B cell (primary cell): ENCODE measurements at regions not wholly inside any gene's neighbourhood (a gene's known extent, or its start where the extent isn't known, plus 50 kb on each side); places are given as distances from the start of the nearest gene placed in this dataset.

Experiments used
- ATAC-seq: fragments of 200-7000 bp; cut with Tn5 transposase; one replicate; pipeline ENCODE4 v1.10.0; 2021; ENCODE audit warnings: low read depth, mild to moderate bottlenecking, moderate number of reproducible peaks, moderate library complexity
- CTCF ChIA-PET: fragments of 350-600 bp; sonication (Branson Sonifier 250); formaldehyde crosslinking; loops from one replicate; lab custom pipeline; 2021; ENCODE audit warnings: antibody characterized with exemption, inconsistent platforms; lab: Charles Lee
- POLR2A ChIA-PET: fragments of 350-600 bp; sonication (Branson Sonifier 250); formaldehyde crosslinking; loops from one replicate; lab custom pipeline; 2021; ENCODE audit warnings: antibody characterized with exemption; lab: Charles Lee
- DNase-seq: peaks from one replicate; pipeline ENCODE4 v3.0.0; 2013
- H2AFZ ChIP-seq: 2 replicates; pipeline ENCODE4 v1.6.1; 2012; ENCODE audit warnings: mild to moderate bottlenecking, low read depth, low read length; ENCODE audit not compliant: insufficient read depth, poor library complexity, severe bottlenecking
- H3K27ac ChIP-seq, 2 donors: 1 replicate in 1 of 2; 2 replicates in 1 of 2; pipeline ENCODE4 v1.5.1; 2012 to 2013; ENCODE audit warnings: low read length in 2 of 2, mild to moderate bottlenecking in 2 of 2, moderate library complexity in 1 of 2
- H3K27me3 ChIP-seq, 4 experiments: fragments of 200-600 bp in 1 of 4; sonication (generic) in 1 of 4; replicated peaks in 1 of 4; 1 replicate in 2 of 4; 2 replicates in 2 of 4; pipeline versions ENCODE4 v1.6.1 to v1.7.0; 2013 to 2016; ENCODE audit warnings: low read length in 3 of 4, mild to moderate bottlenecking in 2 of 4, mixed read lengths in 1 of 4, moderate library complexity in 1 of 4; ENCODE audit not compliant: insufficient read depth in 4 of 4, control insufficient read depth in 3 of 4; ENCODE audit errors: control extremely low read depth in 1 of 4
- H3K36me3 ChIP-seq, 2 experiments: replicated peaks in 1 of 2; 1 replicate in 1 of 2; 2 replicates in 1 of 2; pipeline versions ENCODE4 v1.6.1 to v1.7.1; 2013; ENCODE audit warnings: low read length in 1 of 2; ENCODE audit not compliant: insufficient read depth in 2 of 2, control insufficient read depth in 1 of 2; ENCODE audit errors: control extremely low read depth in 1 of 2, extremely low read depth in 1 of 2
- H3K4me1 ChIP-seq, 2 donors: fragments of 200-600 bp in 1 of 2; sonication (generic) in 1 of 2; 1 replicate in 1 of 2; 2 replicates in 1 of 2; pipeline versions ENCODE4 v1.5.1 to v1.6.1; 2013 to 2017; ENCODE audit warnings: low read length in 2 of 2; ENCODE audit not compliant: control insufficient read depth in 2 of 2, insufficient read depth in 2 of 2
- H3K4me2 ChIP-seq: replicated peaks from 2 replicates; pipeline ENCODE3; 2012; ENCODE audit warnings: mild to moderate bottlenecking, low read depth, low read length; ENCODE audit not compliant: poor library complexity, severe bottlenecking
- H3K4me3 ChIP-seq, 5 experiments: fragments of 200-600 bp in 1 of 5; sonication (generic) in 1 of 5; 1 replicate in 3 of 5; 2 replicates in 2 of 5; pipeline versions ENCODE4 v1.5.1 to v1.7.0; 2011 to 2016; ENCODE audit warnings: low read length in 4 of 5, mild to moderate bottlenecking in 4 of 5, low read depth in 2 of 5, control low read depth in 1 of 5, moderate library complexity in 1 of 5; ENCODE audit not compliant: insufficient read depth in 1 of 5; ENCODE audit errors: control extremely low read depth in 1 of 5, extremely low read depth in 1 of 5
- H3K79me2 ChIP-seq: fragments of 200-600 bp; sonication (generic); one replicate; pipeline ENCODE4 v1.6.0; 2016; ENCODE audit warnings: low read length; ENCODE audit not compliant: control insufficient read depth, insufficient read depth
- H3K9ac ChIP-seq: fragments of 200-600 bp; sonication (generic); 2 replicates; pipeline ENCODE4 v1.6.1; 2017; ENCODE audit warnings: mild to moderate bottlenecking, low read length, moderate library complexity
- H3K9me3 ChIP-seq, 3 donors: one replicate each; pipeline versions ENCODE4 v1.6.1 to v1.7.1; 2013; ENCODE audit warnings: low read length in 2 of 3; ENCODE audit not compliant: control insufficient read depth in 2 of 3, insufficient read depth in 1 of 3; ENCODE audit errors: control extremely low read depth in 1 of 3
- H4K20me1 ChIP-seq: 2 replicates; pipeline ENCODE4 v1.6.0; 2012; ENCODE audit warnings: mild to moderate bottlenecking, low read length; ENCODE audit not compliant: insufficient read depth, control insufficient read depth, poor library complexity, severe bottlenecking
- H3K27ac Mint-ChIP-seq: one replicate; pipeline ENCODE4 v1.8.0; 2021; ENCODE audit warnings: mixed read lengths
- H3K27me3 Mint-ChIP-seq: one replicate; pipeline ENCODE4 v1.8.0; 2021; ENCODE audit warnings: mixed read lengths
- H3K4me1 Mint-ChIP-seq: one replicate; pipeline ENCODE4 v1.8.0; 2021; ENCODE audit warnings: mixed read lengths
- H3K4me3 Mint-ChIP-seq: one replicate; pipeline ENCODE4 v1.8.0; 2021; ENCODE audit warnings: mixed read lengths
- H3K9me3 Mint-ChIP-seq: one replicate; pipeline ENCODE4 v1.8.0; 2022; ENCODE audit warnings: mixed read lengths; ENCODE audit not compliant: insufficient read depth
- CTCF ChIP-seq: fragments of 200-600 bp; IDR thresholded peaks from one replicate; pipeline ENCODE4 v1.8.0; 2022; ENCODE audit warnings: antibody characterized with exemption, mild to moderate bottlenecking
- EZH2 ChIP-seq: IDR thresholded peaks from 2 replicates; pipeline ENCODE4 v1.6.1; 2012; ENCODE audit warnings: borderline replicate concordance, low read depth, mild to moderate bottlenecking, moderate library complexity, low read length; ENCODE audit not compliant: insufficient read depth, poor library complexity, severe bottlenecking
- WGBS: methylation state at CpG from one replicate; pipeline ENCODE4 v1.1.5; 2013; ENCODE audit warnings: missing lambda C conversion rate; ENCODE audit not compliant: insufficient coverage; 5-methylcytosine and 5-hydroxymethylcytosine counted together
- intact Hi-C: fragments of 100-400 bp; cut with micrococcal nuclease; formaldehyde crosslinking; loops from one replicate; pipeline ENCODE4 v1.10.0; 2022

DNA sequence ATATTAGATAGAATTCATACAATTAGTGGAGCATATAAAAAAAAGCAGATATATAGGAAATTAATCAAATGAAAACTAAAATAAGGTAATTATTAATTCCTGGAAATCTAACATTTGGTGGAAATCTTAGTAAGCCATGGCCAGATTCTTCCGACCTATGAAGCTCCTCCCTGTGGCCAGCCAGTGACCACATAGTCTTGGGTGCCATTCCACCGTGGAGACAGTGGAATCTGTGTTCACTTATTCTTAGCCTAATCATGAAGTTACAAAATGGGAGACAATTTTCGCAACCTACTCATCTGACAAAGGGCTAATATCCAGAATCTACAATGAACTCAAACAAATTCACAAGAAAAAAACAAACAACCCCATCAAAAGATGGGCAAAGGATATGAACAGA, 241.9 kb upstream of the FLRT2 start:
- no peaks in the 10 kb centered on the region for H3K27me3 Mint-ChIP-seq
- Histone ChIP-seq H3K79me2 (no peaks in the 10 kb centered on the region), H3K4me3 (no peak overlapping the region), H3K4me1 (no peaks in the 10 kb centered on the region), H3K27me3 (no peaks in the 10 kb centered on the region), H3K4me2 (no peak overlapping the region), H4K20me1 (no peaks in the 10 kb centered on the region), H3K36me3 (no peaks in the 10 kb centered on the region), H2AFZ (no peak overlapping the region), H3K9me3 (no peaks in the 10 kb centered on the region), H3K9ac (no peak overlapping the region), H3K27ac (no peak overlapping the region)
- no peak overlapping the region for H3K27ac Mint-ChIP-seq
- 88% methylated on average over 2 of the region's 3 CpGs for WGBS
- H3K4me1 Mint-ChIP-seq = no peaks in the 10 kb centered on the region
- TF ChIP-seq EZH2 (no peak), CTCF (no peak)
- CTCF ChIA-PET = no interaction called here
- POLR2A ChIA-PET = no interaction called here
- H3K9me3 Mint-ChIP-seq = peaks cover 2% of the 10 kb centered on the region
- H3K4me3 Mint-ChIP-seq = no peak overlapping the region
- intact Hi-C loops = no loop called here
- DNase-seq (no peak), ATAC-seq (no peak)

DNA sequence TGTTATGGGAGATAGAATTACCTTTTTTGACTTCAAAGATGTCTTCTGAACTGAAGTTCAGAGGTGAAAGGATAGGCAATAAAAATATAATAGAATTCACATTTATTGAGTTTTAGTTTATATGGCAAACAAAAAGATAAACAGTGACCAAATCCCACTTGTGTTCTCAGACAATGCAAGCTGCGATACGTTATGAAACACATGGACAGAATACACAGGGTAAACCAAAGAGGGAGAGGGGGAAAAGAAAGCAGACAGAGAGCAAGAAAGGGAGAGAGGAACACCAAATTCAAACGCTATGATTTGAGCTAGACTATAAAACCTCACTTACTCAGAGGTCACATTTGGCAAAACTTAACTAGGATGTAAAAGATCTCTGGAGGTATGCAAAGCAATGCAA, 238.2 kb upstream of the FLRT2 start:
- no peaks in the 10 kb centered on the region for H3K9me3 ChIP-seq
- H3K27ac ChIP-seq = no peak overlapping the region
- no peaks in the 10 kb centered on the region for H3K4me1 Mint-ChIP-seq
- H3K9me3 Mint-ChIP-seq = peaks cover 5% of the 10 kb centered on the region
- no peaks in the 10 kb centered on the region for H3K27me3 ChIP-seq
- no peaks in the 10 kb centered on the region for H4K20me1 ChIP-seq
- no peaks in the 10 kb centered on the region for H3K79me2 ChIP-seq
- no peak overlapping the region for H3K4me3 ChIP-seq
- ATAC-seq (no peak), DNase-seq (no peak)
- WGBS = 95% methylated on average over 2 of the region's 3 CpGs
- intact Hi-C loops = no loop called here
- no peaks in the 10 kb centered on the region for H3K27me3 Mint-ChIP-seq
- H3K4me1 ChIP-seq = no peaks in the 10 kb centered on the region
- H3K9ac ChIP-seq = no peak overlapping the region
- no peak overlapping the region for H3K27ac Mint-ChIP-seq
- H3K4me3 Mint-ChIP-seq = no peak overlapping the region
- ChIA-PET POLR2A (no interaction called here), CTCF (no interaction called here)
- TF ChIP-seq CTCF = no peak
- no peak for TF ChIP-seq EZH2
- no peak overlapping the region for H2AFZ ChIP-seq
- no peaks in the 10 kb centered on the region for H3K36me3 ChIP-seq
- no peak overlapping the region for H3K4me2 ChIP-seq
